Glomerular visceral epithelial cell (primary cell): ENCODE measurements at regions not wholly inside any gene's neighbourhood (a gene's known extent, or its start where the extent isn't known, plus 50 kb on each side); places are given as distances from the start of the nearest gene placed in this dataset.

Experiments
- DNase-seq: peaks from one replicate; pipeline ENCODE4 v3.0.0-alpha.2; 2016; ENCODE audit errors: extremely low spot score

- no peak for DNase-seq
Measured at GRCh38 chr11:45089676-45090499, 56.6 kb upstream of the PRDM11 start.

GRCh38 chr11:45090607-45091006 is 55.8 kb upstream of the PRDM11 start:
- no peak for DNase-seq

- no peak for DNase-seq
Measured at GRCh38 chr11:45091563-45092403, 54.7 kb upstream of the PRDM11 start.

DNA sequence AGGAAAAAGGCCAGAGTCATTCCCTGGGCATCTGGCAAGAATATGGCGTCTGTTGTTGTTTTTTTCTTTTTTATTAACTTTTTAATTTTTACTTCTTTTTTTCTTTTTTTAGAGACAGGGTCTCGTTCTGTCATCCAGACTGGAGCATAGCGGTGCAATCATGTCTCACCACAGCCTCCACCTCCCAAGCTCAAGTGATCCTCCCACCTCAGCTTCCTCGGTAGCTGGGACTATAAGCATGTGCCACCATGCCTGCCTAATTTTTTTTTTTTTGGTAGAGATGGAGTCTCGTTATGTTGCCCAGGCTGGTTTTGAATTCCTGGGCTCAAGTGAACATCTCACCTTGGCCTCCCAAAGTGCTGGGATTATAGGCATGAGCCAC is 54.0 kb upstream of the PRDM11 start:
- DNase-seq = no peak

GRCh38 chr11:45092901-45093760 is 53.3 kb upstream of the PRDM11 start:
- peak; percentile 95 for DNase-seq

GRCh38 chr11:45093761-45094455 is 52.5 kb upstream of the PRDM11 start:
- no peak for DNase-seq

DNA sequence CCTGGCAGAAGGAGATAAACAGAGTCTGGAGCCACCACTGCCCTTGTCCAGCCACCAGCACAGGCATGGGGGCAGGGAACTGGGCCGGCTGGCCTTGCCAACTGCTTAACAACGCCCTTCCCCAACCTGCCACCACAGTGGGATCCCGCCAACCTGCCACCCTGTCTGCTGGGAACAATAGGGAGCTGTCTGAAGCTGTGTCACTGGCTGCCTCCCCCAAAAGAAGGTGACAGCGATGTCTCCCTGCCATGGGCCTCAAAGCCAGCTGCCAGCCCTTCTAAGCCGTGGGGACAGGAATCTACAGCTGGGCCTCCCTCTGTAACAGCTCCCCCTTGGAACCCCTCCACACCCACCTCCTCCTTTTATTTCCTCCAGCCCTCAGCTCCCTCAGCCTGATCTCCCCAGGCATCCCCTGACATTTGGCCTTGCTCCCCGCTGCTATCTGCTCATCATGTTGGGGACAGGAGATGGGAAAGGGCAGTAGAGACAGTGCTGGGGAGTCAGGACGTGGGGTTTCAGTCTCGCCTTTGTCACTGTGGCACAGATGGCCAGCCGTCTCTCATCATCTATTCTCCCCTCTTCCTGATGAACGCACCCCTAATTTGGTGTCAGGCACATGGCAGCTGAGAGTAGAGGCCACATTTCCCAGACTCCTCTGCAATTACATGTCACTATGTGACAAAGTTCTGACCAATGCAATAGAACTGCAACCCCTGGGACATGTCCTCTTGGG is 51.3 kb upstream of the PRDM11 start:
- no peak for DNase-seq

DNA sequence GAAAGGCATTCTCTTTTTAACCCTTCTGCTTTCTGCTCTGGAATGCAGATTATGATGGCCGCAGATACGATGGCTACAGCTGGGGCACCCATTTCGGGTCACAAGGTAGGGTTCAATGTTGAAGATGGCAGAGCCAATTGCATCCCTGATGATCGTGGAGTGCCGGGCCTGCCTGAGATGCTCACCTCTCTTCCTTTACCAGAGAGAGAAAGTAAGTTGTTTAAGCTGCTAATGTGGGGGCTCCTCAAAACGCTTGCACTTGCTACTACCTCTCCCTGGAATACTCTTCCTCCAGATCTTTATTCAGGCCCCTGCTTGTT is 50.8 kb upstream of the PRDM11 start:
- DNase-seq = no peak

DNA sequence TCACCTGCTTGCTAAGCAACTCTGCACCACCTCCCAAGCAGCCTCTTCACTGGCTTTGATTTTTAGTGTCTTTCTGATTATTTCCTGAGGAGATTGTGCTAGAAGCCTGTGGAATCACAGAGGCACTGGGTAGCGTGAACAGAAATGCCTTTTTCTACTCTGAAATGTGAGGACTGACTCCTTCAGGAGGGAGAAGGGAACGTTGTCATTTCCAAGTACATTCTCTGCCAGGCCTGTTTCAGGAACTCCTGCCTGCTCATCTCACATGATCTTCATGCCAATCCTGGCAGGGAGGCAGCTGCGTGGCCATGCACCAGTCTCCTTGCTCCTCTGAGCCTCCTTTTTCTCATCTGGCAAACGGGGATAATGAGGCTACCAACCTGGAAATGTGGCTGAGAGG is 49.8 kb upstream of the PRDM11 start:
- DNase-seq = no peak
